ENCODE measurements at regions not wholly inside any gene's neighbourhood (a gene's known extent, or its start where the extent isn't known, plus 50 kb on each side); places are given as distances from the start of the nearest gene placed in this dataset.

DNA sequence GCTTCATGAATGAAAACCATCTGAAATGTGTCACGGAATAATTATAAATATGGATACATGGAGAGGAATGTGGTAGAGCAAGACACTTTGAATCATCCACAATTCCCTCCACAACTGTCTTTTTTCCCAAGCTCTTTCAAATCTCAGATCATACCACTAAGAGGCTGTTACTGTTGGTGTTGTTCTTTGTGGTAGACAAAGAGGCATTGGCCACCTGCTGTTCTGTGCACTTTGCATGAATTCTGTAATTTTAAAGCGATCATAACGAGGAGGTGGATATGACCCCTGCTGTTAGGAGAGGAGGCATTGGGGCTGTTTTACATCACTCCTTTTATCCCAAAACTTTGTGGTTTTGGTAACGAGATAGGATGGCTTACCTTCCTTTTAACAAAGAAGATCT, 141.2 kb upstream of the KLF6 start (continued):
- TF ChIP-seq DMBX1 (CRISPR knock-in tag; IDR thresholded peaks at IDR 0.05; ENCODE audit: borderline replicate concordance) (peak; percentile 39; the same call in 1 of the 2 replicates), NFXL1 (CRISPR knock-in tag; IDR thresholded peaks at IDR 0.05) (no peak), ZBTB33 (CRISPR knock-in tag; IDR thresholded peaks at IDR 0.05) (no peak), NR2C1 (IDR thresholded peaks at IDR 0.05) (no peak), NR2C1 (tag; IDR thresholded peaks at IDR 0.05) (0 out of 2 replicates have a peak, but pooled peaks have one; percentile 11), MTA2 (IDR thresholded peaks at IDR 0.05; ENCODE audit: low read depth) (no peak), ZNF57 (CRISPR knock-in tag; IDR thresholded peaks at IDR 0.05) (no peak), ZNF551 (CRISPR knock-in tag; IDR thresholded peaks at IDR 0.05) (no peak), ZNF584 (CRISPR knock-in tag; IDR thresholded peaks at IDR 0.05; ENCODE audit: low read depth) (peak; percentile 66; the same call in 1 of the 2 replicates), ZNF280B (CRISPR knock-in tag; IDR thresholded peaks at IDR 0.05) (no peak), CREB3L1 (IDR thresholded peaks at IDR 0.05; ENCODE audit: borderline replicate concordance, low read depth) (no peak), RAD21 (CRISPR knock-in tag; conservative IDR thresholded peaks at IDR 0.05 in 1 of 2, IDR thresholded peaks at IDR 0.05 in 1 of 2) (peak in 1 of 2 experiments; percentile 23; a peak in 2 of 4 replicates), ZBTB49 (CRISPR knock-in tag; IDR thresholded peaks at IDR 0.05; ENCODE audit: borderline replicate concordance) (no peak), EWSR1 (IDR thresholded peaks at IDR 0.05; ENCODE audit: borderline replicate concordance, low read depth, partially characterized antibody) (no peak), ZNF589 (CRISPR knock-in tag; IDR thresholded peaks at IDR 0.05; ENCODE audit: low read depth) (no peak), E2F3 (CRISPR knock-in tag; IDR thresholded peaks at IDR 0.05) (no peak), ZNF23 (CRISPR knock-in tag; IDR thresholded peaks at IDR 0.05) (no peak), POLR2H (tag; IDR thresholded peaks at IDR 0.05; ENCODE audit: low read depth) (0 out of 2 replicates have a peak, but pooled peaks have one; percentile 14)
- TF ChIP-seq, protein P1, sequence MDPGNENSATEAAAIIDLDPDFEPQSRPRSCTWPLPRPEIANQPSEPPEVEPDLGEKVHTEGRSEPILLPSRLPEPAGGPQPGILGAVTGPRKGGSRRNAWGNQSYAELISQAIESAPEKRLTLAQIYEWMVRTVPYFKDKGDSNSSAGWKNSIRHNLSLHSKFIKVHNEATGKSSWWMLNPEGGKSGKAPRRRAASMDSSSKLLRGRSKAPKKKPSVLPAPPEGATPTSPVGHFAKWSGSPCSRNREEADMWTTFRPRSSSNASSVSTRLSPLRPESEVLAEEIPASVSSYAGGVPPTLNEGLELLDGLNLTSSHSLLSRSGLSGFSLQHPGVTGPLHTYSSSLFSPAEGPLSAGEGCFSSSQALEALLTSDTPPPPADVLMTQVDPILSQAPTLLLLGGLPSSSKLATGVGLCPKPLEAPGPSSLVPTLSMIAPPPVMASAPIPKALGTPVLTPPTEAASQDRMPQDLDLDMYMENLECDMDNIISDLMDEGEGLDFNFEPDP (CRISPR knock-in tag; IDR thresholded peaks at IDR 0.05) = no peak

Measured in K562 (cell line).